HL-60/S4 treated with retinoic acid at 250 ng/mL for 4 days and 3 days (cell line): ENCODE measurements at regions not wholly inside any gene's neighbourhood (a gene's known extent, or its start where the extent isn't known, plus 50 kb on each side); places are given as distances from the start of the nearest gene placed in this dataset.

Experiments used
- in situ Hi-C: fragments of 300-500 bp; cut with MboI; formaldehyde crosslinking; loops from 2 replicates; pipeline ENCODE4 v1.7.0; 2022; ENCODE audit warnings: low sequenced_read_pairs

GRCh38 chr15:70200511-70201424 is 103.1 kb upstream of the TLE3 start:
- in situ Hi-C loops: no loop called here

GRCh38 chr15:70199540-70200410 is 102.1 kb upstream of the TLE3 start:
- in situ Hi-C loops: no loop called here

- in situ Hi-C loops: no loop called here
These were observed 101.4 kb upstream of the TLE3 start for GRCh38 chr15:70199124-70199482.

- in situ Hi-C loops: no loop called here
These were observed 100.9 kb upstream of the TLE3 start for GRCh38 chr15:70198441-70199123.

GRCh38 chr15:70197945-70198361 is 100.2 kb upstream of the TLE3 start:
- in situ Hi-C loops: no loop called here

GRCh38 chr15:70197318-70197944 is 99.7 kb upstream of the TLE3 start:
- in situ Hi-C loops: no loop called here

GRCh38 chr15:70196372-70197316 is 98.9 kb upstream of the TLE3 start:
- in situ Hi-C loops: no loop called here

GRCh38 chr15:70195587-70196305 is 98.0 kb upstream of the TLE3 start:
- in situ Hi-C loops: no loop called here

- in situ Hi-C loops: no loop called here
These were observed 97.5 kb upstream of the TLE3 start for GRCh38 chr15:70195171-70195570.

GRCh38 chr15:70194266-70194665 is 96.5 kb upstream of the TLE3 start:
- in situ Hi-C loops: no loop called here

GRCh38 chr15:70193734-70194133 is 96.0 kb upstream of the TLE3 start:
- in situ Hi-C loops: no loop called here

GRCh38 chr15:70192490-70192889 is 94.8 kb upstream of the TLE3 start:
- in situ Hi-C loops: no loop called here

GRCh38 chr15:70192041-70192440 is 94.3 kb upstream of the TLE3 start:
- in situ Hi-C loops: no loop called here

- in situ Hi-C loops: no loop called here
These were observed 93.2 kb upstream of the TLE3 start for GRCh38 chr15:70190965-70191364.

- in situ Hi-C loops: no loop called here
These were observed 92.3 kb upstream of the TLE3 start for GRCh38 chr15:70189826-70190695.

- in situ Hi-C loops: no loop called here
These were observed 90.6 kb upstream of the TLE3 start for GRCh38 chr15:70188286-70188685.

- in situ Hi-C loops: no loop called here
These were observed 89.6 kb upstream of the TLE3 start for GRCh38 chr15:70187331-70187730.

GRCh38 chr15:70186152-70186551 is 88.4 kb upstream of the TLE3 start:
- in situ Hi-C loops: no loop called here
